Lower lobe of right lung (tissue), 2 donors: ENCODE measurements at regions not wholly inside any gene's neighbourhood (a gene's known extent, or its start where the extent isn't known, plus 50 kb on each side); places are given as distances from the start of the nearest gene placed in this dataset.

Experiments
- ATAC-seq, 2 donors: fragments of 200-7000 bp; cut with Tn5 transposase; one replicate each; pipeline ENCODE4 v1.9.1; 2020 to 2022; ENCODE audit warnings: mild to moderate bottlenecking in 2 of 2, moderate library complexity in 2 of 2
- DNase-seq: peaks from one replicate; pipeline ENCODE4 v3.0.0-alpha.2; 2020
- H3K27ac ChIP-seq: fragments of 200-600 bp; one replicate; pipeline ENCODE4 v1.8.0; 2022
- H3K27me3 ChIP-seq: fragments of 200-600 bp; one replicate; pipeline ENCODE4 v1.8.0; 2022; ENCODE audit warnings: low read depth
- H3K36me3 ChIP-seq: fragments of 200-600 bp; one replicate; pipeline ENCODE4 v1.8.0; 2022; ENCODE audit warnings: mild to moderate bottlenecking
- H3K4me1 ChIP-seq: fragments of 200-600 bp; one replicate; pipeline ENCODE4 v1.8.0; 2022
- H3K4me3 ChIP-seq: fragments of 200-600 bp; one replicate; pipeline ENCODE4 v1.8.0; 2022; ENCODE audit warnings: mild to moderate bottlenecking
- H3K9me3 ChIP-seq: fragments of 200-600 bp; one replicate; pipeline ENCODE4 v1.8.0; 2022
- CTCF ChIP-seq: fragments of 200-600 bp; IDR thresholded peaks from one replicate; pipeline ENCODE4 v1.8.0; 2022; ENCODE audit warnings: antibody characterized with exemption, mild to moderate bottlenecking
- intact Hi-C: fragments of 100-400 bp; cut with DNase I; formaldehyde crosslinking; loops from one replicate; pipeline ENCODE4 v1.11.0; 2022
- donor health status: DM: no; HTN: yes; CAD: no; lungs with severe emphysema.

DNA sequence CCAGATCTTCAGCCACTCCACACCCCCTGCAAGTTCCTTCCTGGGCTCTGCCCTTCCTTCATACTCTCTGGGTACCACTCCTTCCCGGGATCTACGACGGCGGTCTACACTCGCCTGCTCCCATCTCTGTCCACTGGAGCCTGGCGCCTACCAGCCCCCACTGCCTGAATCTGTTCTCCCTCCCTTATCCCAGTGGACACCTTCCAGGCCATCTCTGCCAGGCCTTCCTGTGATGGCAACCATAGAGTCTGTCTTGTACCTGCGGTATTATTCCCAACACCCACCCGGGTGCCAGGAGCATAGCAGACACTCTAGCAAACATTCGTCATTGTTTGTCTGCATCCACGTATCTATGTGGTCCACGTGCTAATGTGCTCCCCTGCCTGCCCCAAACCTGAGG is 140.9 kb downstream of the ZFP36L2 start:
- Histone ChIP-seq H3K36me3 (no peaks in the 10 kb centered on the region), H3K27me3 (no peaks in the 10 kb centered on the region), H3K9me3 (peaks cover 3% of the 10 kb centered on the region), H3K4me1 (peaks cover 58% of the 10 kb centered on the region), H3K27ac (peak overlapping the region; percentile 88), H3K4me3 (no peak overlapping the region)
- no peak for TF ChIP-seq CTCF
- no peak for DNase-seq
- no peak for ATAC-seq
- intact Hi-C loops: no loop called here

GRCh38 chr2:43084699-43085091 is 141.7 kb downstream of the ZFP36L2 start:
- ATAC-seq (no peak), DNase-seq (no peak)
- H3K27me3 ChIP-seq: no peaks in the 10 kb centered on the region
- TF ChIP-seq CTCF: no peak
- no peak overlapping the region for H3K4me3 ChIP-seq
- H3K36me3 ChIP-seq: no peaks in the 10 kb centered on the region
- H3K4me1 ChIP-seq: peaks cover 58% of the 10 kb centered on the region
- intact Hi-C loops: no loop called here
- no peaks in the 10 kb centered on the region for H3K9me3 ChIP-seq
- H3K27ac ChIP-seq: peak overlapping the region; percentile 88

GRCh38 chr2:43083710-43084698 is 142.4 kb downstream of the ZFP36L2 start:
- H3K27ac ChIP-seq: peak overlapping the region; percentile 88
- TF ChIP-seq CTCF: no peak
- no peaks in the 10 kb centered on the region for H3K27me3 ChIP-seq
- H3K36me3 ChIP-seq: no peaks in the 10 kb centered on the region
- ATAC-seq (peak in 1 of 2 donors; percentile 16), DNase-seq (no peak)
- H3K4me1 ChIP-seq: peaks cover 58% of the 10 kb centered on the region
- intact Hi-C loops: no loop called here
- H3K4me3 ChIP-seq: no peak overlapping the region
- no peaks in the 10 kb centered on the region for H3K9me3 ChIP-seq

- no peak for DNase-seq
- no peak overlapping the region for H3K4me3 ChIP-seq
- ATAC-seq: no peak
- no peaks in the 10 kb centered on the region for H3K9me3 ChIP-seq
- intact Hi-C loops: no loop called here
- H3K27ac ChIP-seq: peak overlapping the region; percentile 88
- H3K27me3 ChIP-seq: no peaks in the 10 kb centered on the region
- no peak for TF ChIP-seq CTCF
- H3K4me1 ChIP-seq: peaks cover 58% of the 10 kb centered on the region
- H3K36me3 ChIP-seq: no peaks in the 10 kb centered on the region
Observed at GRCh38 chr2:43082903-43083677, 143.3 kb downstream of the ZFP36L2 start.

DNA sequence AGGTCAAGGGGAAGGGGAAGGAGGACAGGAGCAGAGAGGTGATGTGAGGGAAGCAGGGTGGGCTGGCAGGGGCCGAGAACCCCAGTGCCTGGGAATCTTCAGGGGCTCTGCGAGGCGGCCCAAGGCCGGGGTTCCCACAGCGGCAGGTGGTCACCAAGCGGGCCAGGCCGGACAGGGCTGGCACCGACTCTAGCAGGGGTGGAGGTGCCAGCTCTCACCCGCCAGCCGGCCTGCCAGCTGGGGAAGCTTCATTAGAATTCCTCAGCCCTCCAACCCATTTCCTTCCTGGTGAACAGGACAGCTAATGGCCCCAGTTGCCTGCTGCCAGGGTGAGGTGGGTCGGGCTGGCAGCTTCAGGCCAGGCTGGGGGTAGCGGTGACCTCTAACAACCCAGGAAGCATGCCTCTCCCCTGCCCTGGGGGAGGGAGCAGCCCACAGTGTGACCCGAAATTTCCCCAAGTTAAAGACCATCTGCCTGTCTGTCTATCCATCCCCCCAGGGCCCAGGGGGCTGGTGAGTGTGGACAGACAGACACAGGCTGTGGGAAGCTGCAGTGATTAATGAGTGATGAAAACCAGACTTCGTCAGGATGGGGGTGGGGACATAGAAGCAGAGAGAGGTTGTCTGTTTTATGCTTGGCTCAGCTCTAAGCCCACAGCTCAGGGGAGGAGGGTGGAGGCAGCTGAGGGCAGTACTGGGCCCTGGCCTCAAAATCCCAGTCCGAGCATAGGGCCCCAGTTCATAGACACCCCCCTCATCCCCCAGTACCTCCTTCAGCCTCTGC is 144.1 kb downstream of the ZFP36L2 start:
- ATAC-seq (peak; percentile 16 to 28), DNase-seq (no peak)
- no peaks in the 10 kb centered on the region for H3K36me3 ChIP-seq

More for the DNA sequence above, 144.1 kb downstream of the ZFP36L2 start:
- Histone ChIP-seq H3K9me3 (no peaks in the 10 kb centered on the region), H3K4me3 (no peak overlapping the region), H3K4me1 (peaks cover 55% of the 10 kb centered on the region), H3K27ac (peak overlapping the region; percentile 88), H3K27me3 (no peaks in the 10 kb centered on the region)
- intact Hi-C loops: no loop called here
- no peak for TF ChIP-seq CTCF
